ENCODE measurements at regions not wholly inside any gene's neighbourhood (a gene's known extent, or its start where the extent isn't known, plus 50 kb on each side); places are given as distances from the start of the nearest gene placed in this dataset.

DNA sequence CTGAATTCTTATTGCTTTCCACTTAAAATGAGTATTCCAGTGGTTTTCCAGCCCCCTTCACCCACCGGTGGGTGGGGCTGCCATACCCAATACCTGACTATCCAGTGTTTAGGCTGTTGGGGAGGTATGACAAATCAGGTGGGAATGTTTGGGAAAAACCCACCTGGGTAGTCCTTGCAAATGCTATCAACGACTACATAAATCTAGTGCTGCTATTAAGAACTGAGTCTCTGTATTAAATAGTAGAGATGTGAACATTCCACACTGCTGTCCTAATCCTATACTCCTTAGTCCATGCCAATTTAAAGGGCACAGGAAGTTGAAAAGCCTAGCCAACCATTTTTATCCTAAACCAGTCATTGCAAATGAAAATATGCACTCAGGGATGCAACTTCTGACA, 126.6 kb downstream of the AXIN2 start:
- Histone ChIP-seq H2AFZ (ENCODE audit: insufficient read depth, low read depth, low read length, poor library complexity, severe bottlenecking) (no peak overlapping the region), H3K27ac (ENCODE audit: low read length in 2 of 2) (no peak overlapping the region), H3K4me1 (ENCODE audit: control insufficient read depth in 2 of 2, insufficient read depth in 2 of 2, low read length in 2 of 2) (no peaks in the 10 kb centered on the region), H4K20me1 (ENCODE audit: control insufficient read depth, insufficient read depth, low read length, poor library complexity, severe bottlenecking) (no peaks in the 10 kb centered on the region), H3K79me2 (ENCODE audit: control insufficient read depth, insufficient read depth, low read length) (no peaks in the 10 kb centered on the region), H3K4me3 (ENCODE audit: control extremely low read depth in 1 of 5, extremely low read depth in 1 of 5, insufficient read depth in 1 of 5, low read depth in 2 of 5, low read length in 4 of 5) (no peak overlapping the region), H3K36me3 (replicated peaks in 1 of 2; ENCODE audit: control extremely low read depth in 1 of 2, control insufficient read depth in 1 of 2, extremely low read depth in 1 of 2, insufficient read depth in 2 of 2, low read length in 1 of 2) (no peaks in the 10 kb centered on the region), H3K4me2 (replicated peaks; ENCODE audit: low read depth, low read length, poor library complexity, severe bottlenecking) (no peak overlapping the region), H3K27me3 (replicated peaks in 1 of 4; ENCODE audit: control extremely low read depth in 1 of 4, control insufficient read depth in 3 of 4, insufficient read depth in 4 of 4, low read length in 3 of 4) (no peaks in the 10 kb centered on the region), H3K9ac (ENCODE audit: low read length) (no peak overlapping the region), H3K9me3 (ENCODE audit: control extremely low read depth in 1 of 3, control insufficient read depth in 2 of 3, insufficient read depth in 1 of 3, low read length in 2 of 3) (peaks cover 1 to 20% (median 9%) of the 10 kb centered on the region in 3 donors)
- Mint-ChIP-seq H3K4me1 (no peaks in the 10 kb centered on the region), H3K4me3 (no peak overlapping the region), H3K27me3 (peaks cover 29% of the 10 kb centered on the region), H3K9me3 (ENCODE audit: insufficient read depth) (peaks cover 14% of the 10 kb centered on the region), H3K27ac (no peak overlapping the region)
- CTCF ChIA-PET: no interaction called here
- intact Hi-C loops (cut with micrococcal nuclease): no loop called here
- POLR2A ChIA-PET: no interaction called here
- TF ChIP-seq, protein P1, sequence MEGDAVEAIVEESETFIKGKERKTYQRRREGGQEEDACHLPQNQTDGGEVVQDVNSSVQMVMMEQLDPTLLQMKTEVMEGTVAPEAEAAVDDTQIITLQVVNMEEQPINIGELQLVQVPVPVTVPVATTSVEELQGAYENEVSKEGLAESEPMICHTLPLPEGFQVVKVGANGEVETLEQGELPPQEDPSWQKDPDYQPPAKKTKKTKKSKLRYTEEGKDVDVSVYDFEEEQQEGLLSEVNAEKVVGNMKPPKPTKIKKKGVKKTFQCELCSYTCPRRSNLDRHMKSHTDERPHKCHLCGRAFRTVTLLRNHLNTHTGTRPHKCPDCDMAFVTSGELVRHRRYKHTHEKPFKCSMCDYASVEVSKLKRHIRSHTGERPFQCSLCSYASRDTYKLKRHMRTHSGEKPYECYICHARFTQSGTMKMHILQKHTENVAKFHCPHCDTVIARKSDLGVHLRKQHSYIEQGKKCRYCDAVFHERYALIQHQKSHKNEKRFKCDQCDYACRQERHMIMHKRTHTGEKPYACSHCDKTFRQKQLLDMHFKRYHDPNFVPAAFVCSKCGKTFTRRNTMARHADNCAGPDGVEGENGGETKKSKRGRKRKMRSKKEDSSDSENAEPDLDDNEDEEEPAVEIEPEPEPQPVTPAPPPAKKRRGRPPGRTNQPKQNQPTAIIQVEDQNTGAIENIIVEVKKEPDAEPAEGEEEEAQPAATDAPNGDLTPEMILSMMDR (IDR thresholded peaks at IDR 0.05): no peak
- no peak for TF ChIP-seq EZH2 (IDR thresholded peaks at IDR 0.05; ENCODE audit: borderline replicate concordance, insufficient read depth, low read depth, low read length, poor library complexity, severe bottlenecking)
- DNase-seq: no peak
- no CpG with 5 or more reads among the region's 2 CpGs for WGBS (ENCODE audit: insufficient coverage)
- ATAC-seq (ENCODE audit: low read depth): no peak

DNA sequence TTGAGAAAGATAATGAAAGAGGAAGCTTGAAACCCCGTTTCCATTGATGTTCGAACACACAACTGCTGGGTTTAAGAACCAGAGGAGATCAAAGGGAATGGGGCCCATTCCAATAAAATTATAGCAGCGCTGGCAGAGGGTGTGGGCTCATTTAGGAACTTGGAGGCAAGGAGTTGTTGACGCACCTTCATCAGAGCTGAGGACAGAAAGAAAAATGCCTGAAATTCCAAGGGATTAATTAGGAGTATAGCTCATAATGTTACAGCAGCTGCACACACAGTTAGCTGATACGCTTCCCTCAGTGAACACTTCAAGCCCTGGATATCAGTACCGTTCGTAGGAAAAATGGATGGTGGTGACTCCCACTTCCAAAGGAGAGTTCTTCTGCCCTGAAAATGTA, 127.2 kb downstream of the AXIN2 start:
- Mint-ChIP-seq H3K4me1 (no peaks in the 10 kb centered on the region), H3K4me3 (no peak overlapping the region), H3K9me3 (ENCODE audit: insufficient read depth) (peaks cover 14% of the 10 kb centered on the region), H3K27ac (no peak overlapping the region), H3K27me3 (peaks cover 26% of the 10 kb centered on the region)
- no peaks in the 10 kb centered on the region for H3K79me2 ChIP-seq (ENCODE audit: control insufficient read depth, insufficient read depth, low read length)
- no peak overlapping the region for H3K4me3 ChIP-seq (ENCODE audit: control extremely low read depth in 1 of 5, extremely low read depth in 1 of 5, insufficient read depth in 1 of 5, low read depth in 2 of 5, low read length in 4 of 5)
- peaks cover 1 to 20% (median 9%) of the 10 kb centered on the region in 3 donors for H3K9me3 ChIP-seq (ENCODE audit: control extremely low read depth in 1 of 3, control insufficient read depth in 2 of 3, insufficient read depth in 1 of 3, low read length in 2 of 3)
- no peaks in the 10 kb centered on the region for H4K20me1 ChIP-seq (ENCODE audit: control insufficient read depth, insufficient read depth, low read length, poor library complexity, severe bottlenecking)
- H3K4me1 ChIP-seq (ENCODE audit: control insufficient read depth in 2 of 2, insufficient read depth in 2 of 2, low read length in 2 of 2): no peaks in the 10 kb centered on the region
- POLR2A ChIA-PET: no interaction called here
- whole genome bisulfite sequencing (ENCODE audit: insufficient coverage): 73% methylated on average over 5 of the region's 7 CpGs
- DNase-seq: no peak
- H2AFZ ChIP-seq (ENCODE audit: insufficient read depth, low read depth, low read length, poor library complexity, severe bottlenecking): no peak overlapping the region
- no peak overlapping the region for H3K4me2 ChIP-seq (replicated peaks; ENCODE audit: low read depth, low read length, poor library complexity, severe bottlenecking)
- CTCF ChIA-PET: no interaction called here
- TF ChIP-seq EZH2 (IDR thresholded peaks at IDR 0.05; ENCODE audit: borderline replicate concordance, insufficient read depth, low read depth, low read length, poor library complexity, severe bottlenecking): no peak
- TF ChIP-seq, protein P1 (IDR thresholded peaks at IDR 0.05): no peak
- H3K27ac ChIP-seq (ENCODE audit: low read length in 2 of 2): no peak overlapping the region
- no peak overlapping the region for H3K9ac ChIP-seq (ENCODE audit: low read length)
- no peak for ATAC-seq (ENCODE audit: low read depth)
- intact Hi-C loops (cut with micrococcal nuclease): no loop called here
- H3K36me3 ChIP-seq (replicated peaks in 1 of 2; ENCODE audit: control extremely low read depth in 1 of 2, control insufficient read depth in 1 of 2, extremely low read depth in 1 of 2, insufficient read depth in 2 of 2, low read length in 1 of 2): no peaks in the 10 kb centered on the region
- no peaks in the 10 kb centered on the region for H3K27me3 ChIP-seq (replicated peaks in 1 of 4; ENCODE audit: control extremely low read depth in 1 of 4, control insufficient read depth in 3 of 4, insufficient read depth in 4 of 4, low read length in 3 of 4)
